K562 (cell line): ENCODE measurements at regions not wholly inside any gene's neighbourhood (a gene's known extent, or its start where the extent isn't known, plus 50 kb on each side); places are given as distances from the start of the nearest gene placed in this dataset.

Source experiments
- ATAC-seq: fragments of 200-7000 bp; cut with Tn5 transposase; 3 replicates; pipeline ENCODE4 v1.9.1; 2020; ENCODE audit warnings: moderate library complexity
- BruUV-seq: library from RNA; stranded (reverse); fragments of 400-500 nt; replicated peaks from 2 replicates; lab custom pipeline; 2021; lab: Mats Ljungman, UMichigan
- CTCF ChIA-PET: fragments of 300-600 bp; formaldehyde crosslinking; extraction: SDS; loops from one replicate; lab custom pipeline; 2021; ENCODE audit warnings: low intra/inter-chr PET ratio; lab: Yijun Ruan, JAX
- POLR2A ChIA-PET: fragments of 300-600, 350-650 bp; sonication (Branson Sonifier 250); formaldehyde crosslinking; extraction: SDS; loops from one replicate; lab custom pipeline; 2021; ENCODE audit warnings: antibody characterized with exemption, inconsistent platforms; lab: Yijun Ruan, JAX
- DNase-seq, 4 experiments: peaks; one replicate each; pipeline versions ENCODE4 v3.0.0 to v3.0.0-alpha.2; 2011 to 2018; ENCODE audit warnings: low spot score in 3 of 4, mixed read lengths in 3 of 4; ENCODE audit errors: extremely low read depth in 1 of 4
- FAIRE-seq: peaks from 2 replicates; lab custom pipeline; 2011; peaks lifted over from hg19 to GRCh38; lab: Jason Lieb, UNC
- H2AFZ ChIP-seq: 2 replicates; pipeline ENCODE4 v1.6.0; 2011; ENCODE audit warnings: low read depth, low read length, control low read depth, inconsistent platforms
- H3K27ac ChIP-seq: fragments of 200-600 bp; 3 replicates; pipeline ENCODE4 v1.8.0; 2011; ENCODE audit warnings: low read depth, mild to moderate bottlenecking, control low read depth, inconsistent platforms, low read length, moderate library complexity, mixed read lengths; ENCODE audit errors: extremely low read depth
- H3K27me3 ChIP-seq, 2 experiments: fragments of 300-600 bp in 1 of 2; 2 replicates in 1 of 2; 3 replicates in 1 of 2; pipeline versions ENCODE4 v1.6.0 to v1.8.0; 2011; ENCODE audit warnings: inconsistent platforms in 2 of 2, low read length in 2 of 2, mild to moderate bottlenecking in 1 of 2, mixed read lengths in 1 of 2, moderate library complexity in 1 of 2; ENCODE audit not compliant: control insufficient read depth in 2 of 2, insufficient read depth in 2 of 2
- H3K36me3 ChIP-seq: fragments of 300-600 bp; 3 replicates; pipeline ENCODE4 v1.8.0; 2011; ENCODE audit warnings: mild to moderate bottlenecking, low read length, inconsistent platforms; ENCODE audit not compliant: control insufficient read depth, insufficient read depth
- H3K4me1 ChIP-seq, 2 experiments: fragments of 200-600 bp in 1 of 2; replicated peaks in 1 of 2; 2 replicates in 1 of 2; 3 replicates in 1 of 2; pipeline versions ENCODE4 v1.5.1 to v1.8.0; 2011; ENCODE audit warnings: inconsistent platforms in 2 of 2, low read length in 2 of 2, mild to moderate bottlenecking in 1 of 2, mixed read lengths in 1 of 2, moderate library complexity in 1 of 2; ENCODE audit not compliant: control insufficient read depth in 2 of 2, insufficient read depth in 2 of 2
- H3K4me2 ChIP-seq: 2 replicates; pipeline ENCODE4 v1.6.1; 2011; ENCODE audit warnings: low read length, control low read depth, inconsistent platforms, mixed read lengths; ENCODE audit not compliant: insufficient read depth
- H3K4me3 ChIP-seq: fragments of 200-600 bp; sonication (generic), shearing (Covaris generic); 2 replicates; pipeline ENCODE4 v1.5.1; 2016; ENCODE audit warnings: control low read depth, inconsistent platforms
- H3K79me2 ChIP-seq: fragments of 200-600 bp; 3 replicates; pipeline ENCODE4 v1.8.0; 2011; ENCODE audit warnings: low read length, inconsistent platforms; ENCODE audit not compliant: control insufficient read depth, insufficient read depth
- H3K9ac ChIP-seq, 2 experiments: 2 replicates each; pipeline versions ENCODE4 v1.6.0 to v1.6.1; 2011; ENCODE audit warnings: low read depth in 2 of 2, low read length in 2 of 2, control low read depth in 1 of 2, inconsistent platforms in 1 of 2, mild to moderate bottlenecking in 1 of 2, mixed read lengths in 1 of 2; ENCODE audit not compliant: insufficient read depth in 1 of 2
- H3K9me1 ChIP-seq: one replicate; pipeline ENCODE4 v1.6.0; 2011; ENCODE audit warnings: inconsistent platforms, mild to moderate bottlenecking, low read length, moderate library complexity; ENCODE audit not compliant: control insufficient read depth, insufficient read depth
- H3K9me3 ChIP-seq: replicated peaks from 2 replicates; pipeline ENCODE4 v1.5.1; 2011; ENCODE audit warnings: low read depth, low read length, inconsistent platforms; ENCODE audit not compliant: control insufficient read depth, insufficient read depth
- H4K20me1 ChIP-seq: replicated peaks from 2 replicates; pipeline ENCODE4 v1.6.1; 2011; ENCODE audit warnings: low read length, inconsistent platforms, mixed read lengths; ENCODE audit not compliant: control insufficient read depth, insufficient read depth
- ATF3 ChIP-seq, 2 experiments: fragments of 450-650 bp in 1 of 2; sonication (generic) in 1 of 2; formaldehyde crosslinking in 1 of 2; IDR thresholded peaks in 1 of 2; conservative IDR thresholded peaks in 1 of 2; 2 replicates each; pipeline versions ENCODE4 v1.6.1 to v1.8.1; 2016 to 2023; ENCODE audit warnings: mild to moderate bottlenecking in 2 of 2, moderate library complexity in 2 of 2, inconsistent platforms in 1 of 2, missing genetic modification reagents in 1 of 2
- GABPA ChIP-seq: fragments of 200-800 bp; sonication (Bioruptor generic); conservative IDR thresholded peaks from 2 replicates; pipeline ENCODE4 v1.6.1; 2016; ENCODE audit warnings: low read depth, missing genetic modification characterization, missing compliant biosample characterization
- ID3 ChIP-seq, 2 experiments: fragments of 250-450 bp in 1 of 2; fragments of 450-650 bp in 1 of 2; sonication (Bioruptor Pico) in 1 of 2; IDR thresholded peaks; 2 replicates each; pipeline versions ENCODE4 v1.6.1 to v1.8.0; 2016 to 2021; ENCODE audit warnings: mild to moderate bottlenecking in 2 of 2, moderate library complexity in 2 of 2, missing compliant biosample characterization in 1 of 2, missing genetic modification characterization in 1 of 2
- MEF2D ChIP-seq: conservative IDR thresholded peaks from 2 replicates; pipeline ENCODE4 v1.6.1; 2016; ENCODE audit warnings: low read depth, missing genetic modification characterization, missing compliant biosample characterization
- MNT ChIP-seq, 2 experiments: fragments of 450-650 bp; conservative IDR thresholded peaks; 2 replicates each; pipeline ENCODE4 v1.6.1; 2017; ENCODE audit warnings: mild to moderate bottlenecking in 2 of 2, moderate library complexity in 2 of 2
- PURB ChIP-seq: sonication (generic); formaldehyde crosslinking; IDR thresholded peaks from 2 replicates; pipeline ENCODE4 v1.9.0; 2021; ENCODE audit warnings: low read depth, mild to moderate bottlenecking, missing genetic modification reagents
- RERE ChIP-seq: sonication (generic); formaldehyde crosslinking; IDR thresholded peaks from 2 replicates; pipeline ENCODE4 v1.8.0; 2023; ENCODE audit warnings: missing genetic modification reagents, mild to moderate bottlenecking, borderline replicate concordance
- SMARCA4 ChIP-seq: fragments of 450-650 bp; IDR thresholded peaks from 2 replicates; pipeline ENCODE4 v1.6.1; 2016
- ZBED1 ChIP-seq: IDR thresholded peaks from 2 replicates; pipeline ENCODE4 v1.6.1; 2014
- ZNF212 ChIP-seq: fragments of 450-650 bp; formaldehyde crosslinking; IDR thresholded peaks from 2 replicates; pipeline ENCODE4 v1.4.0; 2020; ENCODE audit warnings: mild to moderate bottlenecking
- ZNF282 ChIP-seq: sonication (generic); formaldehyde crosslinking; IDR thresholded peaks from 2 replicates; pipeline ENCODE4 v1.8.1; 2023; ENCODE audit warnings: missing genetic modification reagents
- ZNF586 ChIP-seq: fragments of 450-650 bp; formaldehyde crosslinking; conservative IDR thresholded peaks from 2 replicates; pipeline ENCODE4 v1.4.0; 2020; ENCODE audit warnings: mild to moderate bottlenecking, moderate library complexity
- WGBS: fragments of 100-300 bp; shearing (Covaris generic); methylation state at CpG from one replicate; pipeline ENCODE4 v1.1.6; 2016; ENCODE audit warnings: low coverage, mixed read lengths; ENCODE audit not compliant: insufficient coverage; ENCODE audit errors: missing lambda C conversion rate; 5-methylcytosine and 5-hydroxymethylcytosine counted together
- in situ Hi-C: fragments of 300-500 bp; cut with MboI; formaldehyde crosslinking; loops from 4 replicates; pipeline ENCODE4 v1.15.0; 2018; ENCODE audit warnings: inconsistent platforms, mixed read lengths
- intact Hi-C: fragments of 100-400 bp; cut with micrococcal nuclease; formaldehyde crosslinking; loops from 2 replicates; pipeline ENCODE4 v1.14.2; 2022

GRCh38 chr22:49638001-49638400 is 189.7 kb downstream of the BRD1 start:
- intact Hi-C loops: no loop called here
- 97% methylated on average over 5 of the region's 17 CpGs for WGBS
- POLR2A ChIA-PET: interaction anchor here (1.0 kb wide), 1 partner anchor 8 kb away, joined by 4 read pairs; no protein-coding TSS in a partner anchor
- TF ChIP-seq RERE (CRISPR knock-in tag): no peak
- no peak for TF ChIP-seq MEF2D
- TF ChIP-seq ATF3 (IDR thresholded peaks at IDR 0.05): no peak
- TF ChIP-seq ATF3 (CRISPR knock-in tag; conservative IDR thresholded peaks at IDR 0.05): no peak
- TF ChIP-seq ZNF586: no peak
- TF ChIP-seq ZNF212 (CRISPR knock-in tag): no peak
- TF ChIP-seq PURB: no peak
- TF ChIP-seq ZNF282 (CRISPR knock-in tag): no peak
- no peak for TF ChIP-seq SMARCA4
- no peak for TF ChIP-seq ZBED1
- no peak for TF ChIP-seq MNT (conservative IDR thresholded peaks at IDR 0.05)
- TF ChIP-seq ID3 (CRISPR knock-in tag; IDR thresholded peaks at IDR 0.05): no peak
- no peak for TF ChIP-seq ID3 (tag; IDR thresholded peaks at IDR 0.05)
- TF ChIP-seq GABPA: no peak

More at GRCh38 chr22:49638001-49638400, 189.7 kb downstream of the BRD1 start:
- in situ Hi-C loops: no loop called here
- no peak overlapping the region for H3K4me3 ChIP-seq
- H3K36me3 ChIP-seq: peaks cover 15% of the 10 kb centered on the region; the same call in 1 of the 3 replicates
- peaks cover 3% of the 10 kb centered on the region for H3K9me1 ChIP-seq
- H3K4me1 ChIP-seq: peaks cover 0 to 42% of the 10 kb centered on the region in 2 experiments; a peak in 2 of 5 replicates
- ATAC-seq: no peak
- BruUV-seq: no TSS peak
- no peak for DNase-seq
- CTCF ChIA-PET: no interaction called here
- no peak for FAIRE-seq
- H3K79me2 ChIP-seq: peaks cover 87% of the 10 kb centered on the region
- peaks cover 23% of the 10 kb centered on the region for H4K20me1 ChIP-seq
- H3K9ac ChIP-seq: no peak overlapping the region
- no peak overlapping the region for H2AFZ ChIP-seq
- H3K27ac ChIP-seq: no peak overlapping the region
- H3K27me3 ChIP-seq: no peaks in the 10 kb centered on the region
- no peak overlapping the region for H3K4me2 ChIP-seq
- H3K9me3 ChIP-seq: no peaks in the 10 kb centered on the region
